ENCODE measurements at regions not wholly inside any gene's neighbourhood (a gene's known extent, or its start where the extent isn't known, plus 50 kb on each side); places are given as distances from the start of the nearest gene placed in this dataset.

GRCh38 chr1:94596260-94596659 is 54.7 kb upstream of the F3 start:
- TF ChIP-seq SP1 (IDR thresholded peaks at IDR 0.05): no peak
- no peak for TF ChIP-seq ZBTB33 (IDR thresholded peaks at IDR 0.05)
- no peak for TF ChIP-seq CTCF (IDR thresholded peaks at IDR 0.05; ENCODE audit: low read depth, low read length, missing input control)
- no peak for TF ChIP-seq YY1 (IDR thresholded peaks at IDR 0.05)
- no peak for TF ChIP-seq TAF1 (conservative IDR thresholded peaks at IDR 0.05)

Data from liver (tissue), 3 donors.